Endothelial cell of umbilical vein (primary cell): ENCODE measurements at regions not wholly inside any gene's neighbourhood (a gene's known extent, or its start where the extent isn't known, plus 50 kb on each side); places are given as distances from the start of the nearest gene placed in this dataset.

Experiments used
- CTCF ChIP-seq, 2 donors: IDR thresholded peaks; 1 replicate in 1 of 2; 2 replicates in 1 of 2; pipeline ENCODE4 v1.5.1; 2011; ENCODE audit warnings: low read length in 2 of 2, mild to moderate bottlenecking in 2 of 2, moderate library complexity in 2 of 2, control low read depth in 1 of 2, inconsistent platforms in 1 of 2, low read depth in 1 of 2; ENCODE audit not compliant: insufficient read depth in 1 of 2; ENCODE audit errors: extremely low read depth in 1 of 2
- EZH2 ChIP-seq: IDR thresholded peaks from 2 replicates; pipeline ENCODE4 v1.6.1; 2012; ENCODE audit warnings: borderline replicate concordance, low read depth, mild to moderate bottlenecking, moderate library complexity, low read length, inconsistent platforms; ENCODE audit not compliant: severe bottlenecking
- FOS ChIP-seq: IDR thresholded peaks from 2 replicates; pipeline ENCODE4 v1.6.1; 2011; ENCODE audit warnings: mild to moderate bottlenecking, low read length, moderate library complexity, borderline replicate concordance; ENCODE audit not compliant: insufficient read depth
- GATA2 ChIP-seq: IDR thresholded peaks from 2 replicates; pipeline ENCODE4 v1.7.0; 2011; ENCODE audit warnings: low read depth, mild to moderate bottlenecking, moderate library complexity, mixed read lengths, low read length; ENCODE audit not compliant: insufficient read length, insufficient read depth
- MAX ChIP-seq: IDR thresholded peaks from 2 replicates; pipeline ENCODE4 v1.6.1; 2011; ENCODE audit not compliant: insufficient read depth, insufficient read length
- POLR2A ChIP-seq: IDR thresholded peaks from 2 replicates; pipeline ENCODE4 v1.6.1; 2012; ENCODE audit warnings: low read depth, mild to moderate bottlenecking, control low read depth, low read length
- POLR2AphosphoS5 ChIP-seq: IDR thresholded peaks from 2 replicates; pipeline ENCODE4 v1.6.1; 2012; ENCODE audit warnings: low read depth, mild to moderate bottlenecking, control low read depth, low read length, moderate library complexity; ENCODE audit not compliant: insufficient read depth

DNA sequence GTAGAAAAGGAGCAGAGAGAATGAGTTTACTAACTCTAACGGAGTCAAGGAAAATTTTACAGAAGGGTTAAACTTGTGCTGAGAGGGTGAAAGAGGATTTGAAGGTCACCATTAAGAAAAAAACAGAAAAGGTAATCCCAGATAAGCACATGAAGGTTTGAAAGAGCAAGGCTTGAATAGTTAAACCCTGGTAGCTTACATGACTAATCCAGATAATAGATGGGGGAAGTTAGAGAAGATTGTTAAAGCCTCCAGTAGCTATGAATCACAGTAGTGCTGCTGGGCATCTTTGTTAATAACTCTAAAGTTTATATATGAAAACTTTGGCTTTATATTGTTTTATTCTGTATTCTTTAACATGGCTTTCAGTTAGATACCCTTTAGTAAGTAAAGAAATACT is 354.5 kb upstream of the FTMT start:
- TF ChIP-seq CTCF (IDR thresholded peaks at IDR 0.05; ENCODE audit: extremely low read depth in 1 of 2, insufficient read depth in 1 of 2, low read depth in 1 of 2, low read length in 2 of 2), result no peak
- no peak for TF ChIP-seq POLR2A
- TF ChIP-seq FOS, result no peak
- TF ChIP-seq POLR2AphosphoS5, result no peak
- no peak for TF ChIP-seq EZH2
- no peak for TF ChIP-seq GATA2
- no peak for TF ChIP-seq MAX
